ENCODE measurements at regions not wholly inside any gene's neighbourhood (a gene's known extent, or its start where the extent isn't known, plus 50 kb on each side); places are given as distances from the start of the nearest gene placed in this dataset.

DNA sequence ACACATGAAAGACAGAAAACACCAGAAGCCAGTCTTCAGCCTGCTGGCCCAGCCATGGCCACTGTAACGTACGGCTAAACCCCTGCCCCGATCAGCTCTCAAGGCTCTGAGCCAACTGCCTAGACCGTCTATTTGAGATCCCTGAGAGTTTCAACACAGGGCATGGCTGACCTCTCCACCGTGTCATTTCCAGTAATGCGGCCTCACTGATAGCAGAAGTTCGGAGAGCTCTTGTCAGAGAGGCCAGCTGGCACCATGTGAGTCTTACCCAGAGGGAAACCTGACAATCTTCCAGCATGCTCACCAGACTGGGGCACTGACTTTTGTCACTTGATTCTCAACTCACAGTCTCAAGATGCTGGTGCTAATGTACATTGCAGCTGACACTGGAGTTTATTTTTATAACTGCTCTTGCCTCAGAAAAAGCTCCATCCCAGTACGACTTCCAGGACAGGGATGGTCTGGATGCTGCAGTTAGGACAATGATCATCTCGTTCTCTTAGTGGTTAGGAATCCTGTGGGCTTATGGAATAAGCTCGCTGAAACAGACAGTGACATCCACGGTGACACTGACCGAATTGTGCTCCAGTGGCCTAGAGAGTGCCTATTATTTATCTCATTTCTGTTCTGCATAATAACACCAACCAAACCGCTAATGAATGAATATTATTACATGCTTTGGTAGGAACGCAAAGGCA is 372.7 kb downstream of the ICE1 start:
- Histone ChIP-seq H3K36me3 (ENCODE audit: insufficient read depth, low read length) (no peaks in the 10 kb centered on the region), H3K4me2 (ENCODE audit: low read length) (no peak overlapping the region), H3K27ac (ENCODE audit: low read length) (no peak overlapping the region), H3K9me2 (ENCODE audit: insufficient read depth, low read length) (no peaks in the 10 kb centered on the region), H3K27me3 (ENCODE audit: insufficient read depth, low read depth, low read length) (no peaks in the 10 kb centered on the region), H3F3A (ENCODE audit: insufficient read depth, low read length, poor library complexity, severe bottlenecking) (no peaks in the 10 kb centered on the region), H3K9ac (ENCODE audit: low read length) (no peak overlapping the region), H3K9me3 (ENCODE audit: low read length) (no peaks in the 10 kb centered on the region), H3K79me2 (replicated peaks; ENCODE audit: insufficient read depth, low read length) (no peaks in the 10 kb centered on the region), H2AFZ (ENCODE audit: low read depth, low read length) (no peak overlapping the region), H4K20me1 (ENCODE audit: insufficient read depth) (no peaks in the 10 kb centered on the region), H3K4me3 (ENCODE audit: low read length) (no peak overlapping the region)
- TF ChIP-seq, protein P1, sequence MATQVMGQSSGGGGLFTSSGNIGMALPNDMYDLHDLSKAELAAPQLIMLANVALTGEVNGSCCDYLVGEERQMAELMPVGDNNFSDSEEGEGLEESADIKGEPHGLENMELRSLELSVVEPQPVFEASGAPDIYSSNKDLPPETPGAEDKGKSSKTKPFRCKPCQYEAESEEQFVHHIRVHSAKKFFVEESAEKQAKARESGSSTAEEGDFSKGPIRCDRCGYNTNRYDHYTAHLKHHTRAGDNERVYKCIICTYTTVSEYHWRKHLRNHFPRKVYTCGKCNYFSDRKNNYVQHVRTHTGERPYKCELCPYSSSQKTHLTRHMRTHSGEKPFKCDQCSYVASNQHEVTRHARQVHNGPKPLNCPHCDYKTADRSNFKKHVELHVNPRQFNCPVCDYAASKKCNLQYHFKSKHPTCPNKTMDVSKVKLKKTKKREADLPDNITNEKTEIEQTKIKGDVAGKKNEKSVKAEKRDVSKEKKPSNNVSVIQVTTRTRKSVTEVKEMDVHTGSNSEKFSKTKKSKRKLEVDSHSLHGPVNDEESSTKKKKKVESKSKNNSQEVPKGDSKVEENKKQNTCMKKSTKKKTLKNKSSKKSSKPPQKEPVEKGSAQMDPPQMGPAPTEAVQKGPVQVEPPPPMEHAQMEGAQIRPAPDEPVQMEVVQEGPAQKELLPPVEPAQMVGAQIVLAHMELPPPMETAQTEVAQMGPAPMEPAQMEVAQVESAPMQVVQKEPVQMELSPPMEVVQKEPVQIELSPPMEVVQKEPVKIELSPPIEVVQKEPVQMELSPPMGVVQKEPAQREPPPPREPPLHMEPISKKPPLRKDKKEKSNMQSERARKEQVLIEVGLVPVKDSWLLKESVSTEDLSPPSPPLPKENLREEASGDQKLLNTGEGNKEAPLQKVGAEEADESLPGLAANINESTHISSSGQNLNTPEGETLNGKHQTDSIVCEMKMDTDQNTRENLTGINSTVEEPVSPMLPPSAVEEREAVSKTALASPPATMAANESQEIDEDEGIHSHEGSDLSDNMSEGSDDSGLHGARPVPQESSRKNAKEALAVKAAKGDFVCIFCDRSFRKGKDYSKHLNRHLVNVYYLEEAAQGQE (IDR thresholded peaks at IDR 0.05; ENCODE audit: borderline replicate concordance), result no peak
- TF ChIP-seq EZH2 (IDR thresholded peaks at IDR 0.05; ENCODE audit: borderline replicate concordance, insufficient read depth, low read length, poor library complexity, severe bottlenecking) (no peak), POLR2AphosphoS5 (IDR thresholded peaks at IDR 0.05) (no peak), EP300 (conservative IDR thresholded peaks at IDR 0.05; ENCODE audit: poor library complexity, severe bottlenecking) (no peak), RAD21 (conservative IDR thresholded peaks at IDR 0.05) (no peak), SMC3 (conservative IDR thresholded peaks at IDR 0.05; ENCODE audit: poor library complexity) (no peak), CTCF (IDR thresholded peaks at IDR 0.05; ENCODE audit: poor library complexity, severe bottlenecking) (no peak), TAF1 (IDR thresholded peaks at IDR 0.05; ENCODE audit: low read depth) (no peak), MXI1 (conservative IDR thresholded peaks at IDR 0.05; ENCODE audit: poor library complexity, severe bottlenecking) (no peak)

GRCh38 chr5:5794118-5794560 is 371.7 kb downstream of the ICE1 start:
- H3K4me2 ChIP-seq (ENCODE audit: low read length), result no peak overlapping the region
- H3K27ac ChIP-seq (ENCODE audit: low read length), result no peak overlapping the region
- H3K36me3 ChIP-seq (ENCODE audit: insufficient read depth, low read length), result no peaks in the 10 kb centered on the region
- no peaks in the 10 kb centered on the region for H3K9me2 ChIP-seq (ENCODE audit: insufficient read depth, low read length)
- TF ChIP-seq CTCF (IDR thresholded peaks at IDR 0.05; ENCODE audit: poor library complexity, severe bottlenecking) (no peak), POLR2AphosphoS5 (IDR thresholded peaks at IDR 0.05) (no peak), TAF1 (IDR thresholded peaks at IDR 0.05; ENCODE audit: low read depth) (no peak), MXI1 (conservative IDR thresholded peaks at IDR 0.05; ENCODE audit: poor library complexity, severe bottlenecking) (no peak), SMC3 (conservative IDR thresholded peaks at IDR 0.05; ENCODE audit: poor library complexity) (no peak)
- TF ChIP-seq, protein P1 (IDR thresholded peaks at IDR 0.05; ENCODE audit: borderline replicate concordance), result no peak
- no peaks in the 10 kb centered on the region for H3F3A ChIP-seq (ENCODE audit: insufficient read depth, low read length, poor library complexity, severe bottlenecking)
- no peaks in the 10 kb centered on the region for H4K20me1 ChIP-seq (ENCODE audit: insufficient read depth)
- no peaks in the 10 kb centered on the region for H3K79me2 ChIP-seq (replicated peaks; ENCODE audit: insufficient read depth, low read length)
- H3K9ac ChIP-seq (ENCODE audit: low read length), result no peak overlapping the region
- no peaks in the 10 kb centered on the region for H3K9me3 ChIP-seq (ENCODE audit: low read length)
- no peak overlapping the region for H2AFZ ChIP-seq (ENCODE audit: low read depth, low read length)
- no peak overlapping the region for H3K4me3 ChIP-seq (ENCODE audit: low read length)
- no peaks in the 10 kb centered on the region for H3K27me3 ChIP-seq (ENCODE audit: insufficient read depth, low read depth, low read length)

Measured in neural cell (in vitro differentiated cells).